Middle frontal gyrus (tissue), 1 donor: ENCODE measurements at regions not wholly inside any gene's neighbourhood (a gene's known extent, or its start where the extent isn't known, plus 50 kb on each side); places are given as distances from the start of the nearest gene placed in this dataset.
"Not testable (repeated sequence)": the region's sequence is repeated elsewhere in the genome, so short reads cannot be mapped to it uniquely, and the experiment has no call there.

ENCODE experiments used
- DNase-seq: peaks from one replicate; pipeline ENCODE4 v3.0.0-alpha.2; 2015; ENCODE audit warnings: low spot score; ENCODE audit errors: extremely low spot score

GRCh38 chr2:114018464-114018863 is 128.6 kb downstream of the ACTR3 start:
- not testable (repeated sequence) for DNase-seq

GRCh38 chr2:114020668-114021067 is 130.8 kb downstream of the ACTR3 start:
- no peak for DNase-seq

- DNase-seq, result no peak
Measured at GRCh38 chr2:114022360-114023085, 132.6 kb downstream of the ACTR3 start.

GRCh38 chr2:114024326-114024725 is 134.4 kb downstream of the ACTR3 start:
- no peak for DNase-seq

GRCh38 chr2:114025030-114025429 is 135.1 kb downstream of the ACTR3 start:
- no peak for DNase-seq

GRCh38 chr2:114027437-114027836 is 137.5 kb downstream of the ACTR3 start:
- no peak for DNase-seq

- no peak for DNase-seq
Measured at GRCh38 chr2:114031605-114032505, 142.0 kb downstream of the ACTR3 start.

- no peak for DNase-seq
Measured at GRCh38 chr2:114032705-114033104, 142.8 kb downstream of the ACTR3 start.

GRCh38 chr2:114034742-114035141 is 144.9 kb downstream of the ACTR3 start:
- DNase-seq, result no peak

- DNase-seq, result no peak
Measured at GRCh38 chr2:114038710-114039109, 148.8 kb downstream of the ACTR3 start.

GRCh38 chr2:114039677-114040076 is 149.8 kb downstream of the ACTR3 start:
- peak; percentile 28 for DNase-seq

GRCh38 chr2:114040826-114041225 is 150.9 kb downstream of the ACTR3 start:
- DNase-seq, result peak; percentile 18

GRCh38 chr2:114044985-114045384 is 155.1 kb downstream of the ACTR3 start:
- DNase-seq, result no peak

- DNase-seq, result no peak
Measured at GRCh38 chr2:114046373-114046772, 156.5 kb downstream of the ACTR3 start.

GRCh38 chr2:114046866-114047435 is 157.1 kb downstream of the ACTR3 start:
- no peak for DNase-seq

- DNase-seq, result no peak
Measured at GRCh38 chr2:114049280-114049679, 159.4 kb downstream of the ACTR3 start.

GRCh38 chr2:114049826-114050225 is 159.9 kb downstream of the ACTR3 start:
- DNase-seq, result no peak

GRCh38 chr2:114056294-114057143 is 166.6 kb downstream of the ACTR3 start:
- DNase-seq, result no peak

GRCh38 chr2:114057638-114058037 is 167.7 kb downstream of the ACTR3 start:
- no peak for DNase-seq

GRCh38 chr2:114061566-114062098 is 171.7 kb downstream of the ACTR3 start:
- DNase-seq, result no peak

GRCh38 chr2:114063346-114063745 is 173.5 kb downstream of the ACTR3 start:
- no peak for DNase-seq
